SJSA1 (cell line): ENCODE measurements at regions not wholly inside any gene's neighbourhood (a gene's known extent, or its start where the extent isn't known, plus 50 kb on each side); places are given as distances from the start of the nearest gene placed in this dataset.
"Not testable (repeated sequence)": the region's sequence is repeated elsewhere in the genome, so short reads cannot be mapped to it uniquely, and the experiment has no call there.

ENCODE experiments used
- DNase-seq, 2 experiments: peaks; one replicate each; pipeline ENCODE4 v3.0.0-alpha.2; 2015 to 2020; ENCODE audit warnings: low spot score in 2 of 2, low read depth in 1 of 2
- H3K27ac ChIP-seq: fragments of 250-450 bp; sonication (Bioruptor Pico); 2 replicates; pipeline ENCODE4 v1.5.1; 2020; ENCODE audit warnings: mild to moderate bottlenecking, moderate library complexity
- H3K27me3 ChIP-seq: fragments of 250-450 bp; sonication (Bioruptor Pico); replicated peaks from 2 replicates; pipeline ENCODE4 v1.5.1; 2020; ENCODE audit warnings: mild to moderate bottlenecking, moderate library complexity
- H3K36me3 ChIP-seq: fragments of 250-450 bp; sonication (Bioruptor Pico); 2 replicates; pipeline ENCODE4 v1.5.1; 2020; ENCODE audit warnings: mild to moderate bottlenecking
- H3K4me1 ChIP-seq: fragments of 250-450 bp; sonication (Bioruptor Pico); replicated peaks from 2 replicates; pipeline ENCODE4 v1.6.1; 2021; ENCODE audit warnings: mild to moderate bottlenecking
- H3K4me3 ChIP-seq: fragments of 250-450 bp; sonication (Bioruptor Pico); 2 replicates; pipeline ENCODE4 v1.5.1; 2020; ENCODE audit warnings: mild to moderate bottlenecking
- H3K9me3 ChIP-seq: fragments of 250-450 bp; sonication (Bioruptor Pico); replicated peaks from 2 replicates; pipeline ENCODE4 v1.5.1; 2020; ENCODE audit warnings: mild to moderate bottlenecking

DNA sequence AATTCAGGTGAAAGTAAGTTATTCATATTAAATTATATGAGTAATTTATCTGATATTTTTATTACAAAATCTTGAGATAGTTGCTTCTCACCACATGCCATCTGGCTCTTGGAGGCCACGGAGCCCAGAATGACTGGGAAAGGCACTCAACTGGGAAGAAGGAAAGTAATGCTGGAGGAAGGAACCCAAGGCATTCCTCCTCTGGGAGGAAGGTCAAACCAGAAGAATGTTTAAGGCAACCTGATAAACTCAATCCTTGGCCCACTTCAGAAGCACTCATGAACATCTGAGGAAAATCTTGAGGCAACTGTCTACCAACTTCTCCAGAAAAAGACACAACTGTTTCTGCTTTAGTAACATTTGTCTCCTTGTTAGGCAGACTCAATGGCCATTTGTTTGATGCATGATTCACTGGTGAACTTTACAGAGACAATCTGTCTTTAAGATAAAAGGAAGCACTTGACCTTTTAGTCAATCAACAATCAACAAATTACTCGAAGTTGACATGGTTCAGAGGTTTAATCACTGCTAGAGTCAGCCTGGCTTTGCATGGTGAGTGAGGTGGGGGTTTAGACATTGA, 261.4 kb upstream of the MME start:
- Histone ChIP-seq H3K27me3 (no peaks in the 10 kb centered on the region), H3K27ac (no peak overlapping the region), H3K9me3 (no peaks in the 10 kb centered on the region), H3K36me3 (no peaks in the 10 kb centered on the region), H3K4me3 (no peak overlapping the region), H3K4me1 (no peaks in the 10 kb centered on the region)
- no peak for DNase-seq

DNA sequence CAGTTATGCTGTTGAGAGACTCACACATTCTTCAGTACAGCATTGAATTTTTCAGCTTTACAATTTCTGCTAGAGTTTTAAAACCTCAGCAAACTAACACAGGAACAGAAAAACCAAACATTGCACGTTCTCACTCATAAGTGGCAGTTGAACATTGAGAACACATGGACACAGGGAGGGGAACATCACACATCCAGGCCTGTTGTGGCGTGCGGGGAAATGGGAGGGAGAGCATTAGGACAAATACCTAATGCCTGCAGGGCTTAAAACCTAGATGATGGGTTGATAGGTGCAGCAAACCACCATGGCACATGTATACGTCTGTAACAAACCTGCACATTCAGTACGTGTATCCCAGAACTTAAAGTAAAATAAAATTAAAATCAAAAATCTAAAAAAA, 270.1 kb upstream of the MME start:
- H3K9me3 ChIP-seq, H3K27me3 ChIP-seq, H3K4me3 ChIP-seq, H3K36me3 ChIP-seq, H3K27ac ChIP-seq, DNase-seq: not testable (repeated sequence)
- peaks cover 15% of the 10 kb centered on the region for H3K4me1 ChIP-seq

DNA sequence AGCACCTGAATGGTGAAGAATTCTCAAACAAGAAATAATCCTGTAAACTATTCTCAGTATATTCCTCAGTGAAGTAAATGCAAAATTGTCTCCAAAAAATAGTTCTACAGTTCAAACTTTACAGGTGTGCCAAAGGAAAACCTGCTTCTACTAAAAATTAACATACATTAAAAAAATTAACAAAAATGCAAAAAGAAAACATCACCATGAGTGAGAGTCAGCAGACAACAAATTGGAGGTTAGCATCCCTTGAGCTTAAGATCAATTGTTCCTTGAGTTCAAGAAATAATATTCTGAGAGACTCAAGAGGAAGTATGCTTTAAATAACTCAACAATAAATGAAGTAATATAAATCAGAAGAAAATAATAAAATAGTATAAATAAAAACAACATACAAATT, 278.4 kb upstream of the MME start:
- H3K9me3 ChIP-seq: no peaks in the 10 kb centered on the region; the same call in 1 of the 2 replicates
- H3K27ac ChIP-seq: no peak overlapping the region
- H3K36me3 ChIP-seq: no peaks in the 10 kb centered on the region
- H3K4me3 ChIP-seq: no peak overlapping the region
- DNase-seq: no peak
- no peaks in the 10 kb centered on the region for H3K4me1 ChIP-seq
- no peaks in the 10 kb centered on the region for H3K27me3 ChIP-seq

DNA sequence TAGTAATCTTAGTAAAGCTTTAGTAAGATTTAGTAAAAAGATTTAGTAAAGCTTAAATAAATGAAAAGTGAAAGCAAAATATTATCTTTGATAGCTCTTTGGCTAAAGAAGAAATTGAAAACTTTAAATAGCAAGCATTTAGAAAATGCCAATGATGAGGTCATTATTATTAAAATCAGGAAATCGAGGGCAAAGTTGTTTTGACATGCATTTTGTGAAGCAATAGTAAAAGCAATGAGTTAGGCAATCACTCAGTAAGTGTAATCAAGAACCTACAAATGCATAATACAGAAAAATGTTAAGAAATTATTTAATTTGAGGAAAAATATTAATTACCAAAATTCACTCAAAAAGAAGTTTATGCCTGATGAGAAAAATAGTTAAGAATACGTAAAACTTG, 280.3 kb upstream of the MME start:
- Histone ChIP-seq H3K9me3 (no peaks in the 10 kb centered on the region), H3K4me3 (no peak overlapping the region), H3K36me3 (no peaks in the 10 kb centered on the region), H3K4me1 (peaks cover 16% of the 10 kb centered on the region), H3K27me3 (no peaks in the 10 kb centered on the region), H3K27ac (no peak overlapping the region)
- DNase-seq: no peak

DNA sequence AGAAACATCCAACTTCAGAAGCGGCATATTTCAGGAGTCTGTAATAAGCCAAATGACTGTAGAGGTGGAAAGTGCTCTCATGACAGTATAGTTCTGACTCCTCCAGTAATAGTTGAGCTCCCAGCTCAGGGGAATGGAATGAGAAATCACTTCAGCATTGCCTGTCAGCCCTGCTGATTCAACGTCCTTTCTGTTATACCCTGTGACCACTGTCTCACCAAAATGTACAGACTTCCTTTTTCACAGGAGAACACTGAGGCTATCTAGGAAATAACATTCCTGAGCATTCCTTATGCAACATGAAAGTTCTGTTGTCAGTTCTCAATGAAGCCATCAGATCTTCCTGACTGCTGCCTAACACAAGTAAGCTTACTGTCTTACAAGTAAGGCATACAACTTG, 284.5 kb upstream of the MME start:
- Histone ChIP-seq H3K4me3 (no peak overlapping the region), H3K27ac (peak overlapping the region; percentile 96), H3K4me1 (peaks cover 19% of the 10 kb centered on the region), H3K36me3 (no peaks in the 10 kb centered on the region), H3K27me3 (no peaks in the 10 kb centered on the region), H3K9me3 (no peaks in the 10 kb centered on the region)
- DNase-seq: peak; percentile 69

DNA sequence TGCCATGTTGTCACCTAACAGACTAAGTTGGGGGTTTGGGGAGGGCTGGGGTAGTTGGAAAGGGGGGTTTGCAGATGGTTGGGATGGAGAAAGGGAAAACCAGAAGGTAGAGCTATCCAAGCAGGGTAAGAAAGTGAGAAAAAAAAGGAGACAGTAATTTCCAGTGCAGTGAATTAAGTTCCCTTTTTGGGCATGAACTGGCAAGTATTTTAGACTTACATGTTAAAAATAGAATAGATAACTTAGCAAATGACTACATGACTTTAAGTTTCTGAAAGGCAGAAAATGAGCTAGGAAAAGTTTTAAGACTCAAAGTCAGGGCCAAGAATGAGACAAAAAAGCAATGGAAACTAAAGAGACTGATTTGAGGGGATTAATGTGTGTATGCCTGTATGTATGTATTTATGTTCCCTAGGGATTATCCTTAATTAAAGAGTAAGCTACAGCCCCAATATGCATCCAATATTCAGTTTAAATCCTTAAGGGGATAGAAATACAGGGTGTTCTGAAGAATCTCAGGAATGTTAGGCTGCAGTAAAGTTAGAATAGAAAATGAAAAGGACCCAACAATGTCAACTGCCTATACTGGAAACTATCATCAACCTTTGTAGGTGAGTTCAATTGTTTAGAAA, 285.2 kb upstream of the MME start:
- Histone ChIP-seq H3K27me3 (no peaks in the 10 kb centered on the region), H3K27ac (peak overlapping the region; percentile 96), H3K4me1 (peaks cover 19% of the 10 kb centered on the region), H3K36me3 (no peaks in the 10 kb centered on the region), H3K4me3 (no peak overlapping the region), H3K9me3 (no peaks in the 10 kb centered on the region)
- peak in 1 of 2 experiments; percentile 23 for DNase-seq

DNA sequence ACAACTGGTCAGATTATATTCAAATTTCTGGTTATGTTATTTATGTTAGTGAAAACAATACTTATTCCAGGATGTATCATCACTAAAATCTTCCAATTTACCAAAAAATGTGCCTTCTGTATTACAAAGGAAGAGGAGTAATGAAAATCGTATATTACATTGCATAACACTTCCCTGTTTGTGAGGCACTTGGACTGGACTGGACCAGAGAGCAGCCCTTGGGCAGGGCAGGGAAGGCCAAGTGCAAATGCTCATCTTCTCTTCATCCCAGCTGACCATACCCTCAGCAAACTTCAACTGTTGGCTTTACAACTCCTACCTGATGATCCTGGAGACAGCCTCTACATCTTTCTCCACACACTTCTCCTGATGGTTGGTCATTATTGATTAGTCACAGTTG, 285.7 kb upstream of the MME start:
- Histone ChIP-seq H3K27me3 (no peaks in the 10 kb centered on the region), H3K36me3 (no peaks in the 10 kb centered on the region), H3K9me3 (no peaks in the 10 kb centered on the region), H3K4me3 (no peak overlapping the region), H3K27ac (peak overlapping the region; percentile 96), H3K4me1 (peaks cover 19% of the 10 kb centered on the region)
- no peak for DNase-seq

DNA sequence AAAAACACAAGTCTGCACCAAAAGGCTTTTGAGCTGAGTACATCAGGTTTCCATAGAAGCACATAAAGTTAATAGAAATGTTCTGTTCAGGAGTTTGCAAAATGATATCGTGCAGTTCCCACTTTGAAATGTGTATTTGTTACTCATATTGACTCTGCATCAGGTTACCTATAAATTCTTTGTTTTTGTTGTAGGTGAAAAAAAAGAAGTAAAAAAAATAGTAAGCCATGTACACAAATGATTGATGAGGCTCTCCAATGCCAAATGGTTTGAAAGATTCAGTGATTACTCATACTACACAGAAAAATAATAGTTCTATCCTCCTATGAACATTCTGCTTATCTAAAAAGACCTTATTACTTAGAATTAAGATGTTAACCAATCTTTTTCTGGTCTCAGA, 287.3 kb upstream of the MME start:
- H3K27me3 ChIP-seq: no peaks in the 10 kb centered on the region
- H3K27ac ChIP-seq: no peak overlapping the region
- H3K4me1 ChIP-seq: peaks cover 19% of the 10 kb centered on the region

DNA sequence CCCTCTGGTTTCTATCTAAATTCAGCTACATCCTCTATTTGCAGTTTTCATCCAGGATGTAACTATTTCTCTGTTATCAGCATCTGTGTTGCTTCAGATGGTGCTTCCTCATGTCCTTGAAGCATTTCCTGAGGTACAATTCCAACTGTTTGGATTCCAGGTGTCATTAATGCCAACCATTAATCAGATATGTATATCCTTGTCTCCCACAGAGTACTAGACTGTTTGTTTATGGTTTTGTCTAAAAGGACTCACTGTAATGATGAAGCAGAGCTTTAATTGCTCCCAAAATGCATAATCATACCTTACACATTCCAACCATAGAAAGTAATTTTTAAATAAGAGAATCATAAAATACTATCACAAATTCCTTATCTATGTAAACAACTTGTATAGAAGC, 288.5 kb upstream of the MME start:
- no peak overlapping the region for H3K4me3 ChIP-seq

More for the DNA sequence above, 287.3 kb upstream of the MME start:
- no peak for DNase-seq
- Histone ChIP-seq H3K36me3 (no peaks in the 10 kb centered on the region), H3K4me3 (no peak overlapping the region), H3K9me3 (no peaks in the 10 kb centered on the region)

DNA sequence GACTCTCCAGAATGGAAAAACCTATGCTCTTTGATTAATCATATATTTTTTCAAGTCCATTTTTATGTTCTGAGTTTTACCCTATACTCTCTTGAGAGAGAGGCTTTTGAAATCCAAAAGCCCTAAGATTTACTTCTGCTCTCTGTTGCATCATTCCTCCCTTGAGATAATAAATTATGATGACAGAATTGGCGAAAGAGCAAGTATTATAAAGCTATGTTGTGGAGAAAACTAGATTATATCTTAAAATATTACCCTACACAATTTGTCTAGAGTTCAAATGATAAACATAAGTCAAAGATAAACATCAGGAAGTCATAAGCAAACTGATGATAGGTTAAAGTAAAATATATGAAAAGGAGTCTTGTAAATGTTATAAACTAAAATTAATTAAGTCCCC, 293.4 kb upstream of the MME start:
- Histone ChIP-seq H3K9me3 (no peaks in the 10 kb centered on the region), H3K27ac (no peak overlapping the region), H3K36me3 (no peaks in the 10 kb centered on the region), H3K4me1 (no peaks in the 10 kb centered on the region), H3K4me3 (no peak overlapping the region), H3K27me3 (no peaks in the 10 kb centered on the region)
- DNase-seq: no peak

More for the DNA sequence above, 288.5 kb upstream of the MME start:
- no peak for DNase-seq
- no peak overlapping the region for H3K27ac ChIP-seq
- H3K4me1 ChIP-seq: peaks cover 19% of the 10 kb centered on the region
- no peaks in the 10 kb centered on the region for H3K27me3 ChIP-seq
- no peaks in the 10 kb centered on the region for H3K9me3 ChIP-seq
- no peaks in the 10 kb centered on the region for H3K36me3 ChIP-seq

DNA sequence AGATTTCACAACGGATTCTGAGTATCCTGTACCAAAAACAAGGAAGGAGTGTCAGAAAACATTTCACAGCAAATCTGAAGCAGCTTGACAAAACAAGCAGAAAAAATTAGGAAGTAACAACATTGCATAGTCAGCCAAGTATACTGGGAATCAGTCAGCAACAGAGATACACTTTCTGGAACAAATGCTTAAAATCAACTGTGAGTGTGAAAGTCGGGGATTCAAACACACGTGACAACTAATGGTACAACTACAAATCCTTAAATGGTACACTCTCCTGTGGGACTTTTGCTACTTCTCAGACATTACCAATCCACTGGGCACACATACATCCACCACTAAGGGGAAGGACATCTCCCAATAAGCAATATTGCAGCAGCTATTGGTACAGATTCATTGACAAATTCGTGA, 296.6 kb upstream of the MME start:
- H3K4me3 ChIP-seq: no peak overlapping the region
- no peaks in the 10 kb centered on the region for H3K9me3 ChIP-seq
- DNase-seq: no peak
- H3K4me1 ChIP-seq: no peaks in the 10 kb centered on the region
- H3K27ac ChIP-seq: no peak overlapping the region
- H3K36me3 ChIP-seq: no peaks in the 10 kb centered on the region
- no peaks in the 10 kb centered on the region for H3K27me3 ChIP-seq

DNA sequence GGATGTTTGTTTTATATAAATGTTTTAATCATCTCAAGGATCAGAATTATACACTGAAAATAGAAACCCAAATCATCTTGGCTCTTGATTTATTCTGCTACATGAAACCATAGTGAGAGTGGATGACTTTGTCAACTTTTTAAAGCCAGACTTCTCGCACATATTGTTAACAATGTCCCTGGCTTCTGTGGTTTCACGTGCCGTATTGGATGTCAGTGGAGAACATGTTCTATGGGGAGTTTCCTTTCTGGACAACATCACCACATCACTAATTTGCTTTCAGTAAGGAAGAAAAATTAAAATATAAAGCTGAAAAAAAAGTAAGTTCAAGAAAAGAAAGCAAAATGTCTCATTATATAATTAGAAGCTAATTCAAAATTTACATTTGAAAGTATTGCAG, 297.1 kb upstream of the MME start:
- Histone ChIP-seq H3K9me3 (no peaks in the 10 kb centered on the region), H3K27ac (no peak overlapping the region), H3K36me3 (no peaks in the 10 kb centered on the region), H3K27me3 (no peaks in the 10 kb centered on the region), H3K4me3 (no peak overlapping the region), H3K4me1 (no peaks in the 10 kb centered on the region)
- no peak for DNase-seq

DNA sequence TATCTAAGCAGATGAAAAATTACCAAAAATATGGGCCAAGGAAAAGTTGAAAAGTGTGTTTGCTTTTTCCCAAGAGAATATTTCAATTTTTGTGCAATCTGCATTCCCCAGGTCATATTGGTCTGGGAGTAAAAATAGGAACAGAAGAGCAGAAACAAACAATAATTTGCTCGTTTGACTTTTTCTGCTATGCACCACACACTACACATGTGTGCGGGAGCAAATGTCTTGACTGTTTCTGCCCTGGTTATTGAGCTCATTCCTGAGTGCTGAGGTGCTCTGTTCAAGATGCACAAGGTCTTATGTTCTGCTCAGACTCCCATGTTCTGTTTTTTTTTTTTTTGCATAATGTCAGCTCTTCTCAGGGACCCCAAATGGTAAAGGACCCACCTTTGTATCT, 298.0 kb upstream of the MME start:
- Histone ChIP-seq H3K27me3 (no peaks in the 10 kb centered on the region), H3K27ac (no peak overlapping the region), H3K9me3 (no peaks in the 10 kb centered on the region), H3K4me1 (no peaks in the 10 kb centered on the region), H3K36me3 (no peaks in the 10 kb centered on the region), H3K4me3 (no peak overlapping the region)
- no peak for DNase-seq

DNA sequence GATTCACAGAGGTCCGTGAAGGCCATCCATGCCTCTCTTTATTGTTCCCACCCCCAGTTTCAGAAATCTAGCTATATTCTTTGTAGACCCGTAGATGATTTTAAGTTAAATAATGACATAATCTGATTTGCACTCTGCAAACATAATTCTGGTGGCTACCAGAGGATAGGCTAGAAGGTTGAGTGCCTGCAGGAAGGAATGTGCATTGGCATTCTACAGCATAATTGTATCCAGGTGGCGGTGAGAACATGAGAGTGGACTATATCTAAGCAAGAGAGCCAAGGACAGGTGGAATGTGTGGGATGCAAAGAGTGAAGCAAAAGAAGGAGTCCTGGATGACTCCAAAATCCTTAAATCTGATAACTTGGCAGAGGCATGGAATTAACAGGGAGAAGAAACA, 298.5 kb upstream of the MME start:
- no peak overlapping the region for H3K27ac ChIP-seq
- no peak for DNase-seq
- no peaks in the 10 kb centered on the region for H3K27me3 ChIP-seq
- no peak overlapping the region for H3K4me3 ChIP-seq
- H3K9me3 ChIP-seq: no peaks in the 10 kb centered on the region; the same call in 1 of the 2 replicates
- H3K4me1 ChIP-seq: no peaks in the 10 kb centered on the region
- H3K36me3 ChIP-seq: no peaks in the 10 kb centered on the region

DNA sequence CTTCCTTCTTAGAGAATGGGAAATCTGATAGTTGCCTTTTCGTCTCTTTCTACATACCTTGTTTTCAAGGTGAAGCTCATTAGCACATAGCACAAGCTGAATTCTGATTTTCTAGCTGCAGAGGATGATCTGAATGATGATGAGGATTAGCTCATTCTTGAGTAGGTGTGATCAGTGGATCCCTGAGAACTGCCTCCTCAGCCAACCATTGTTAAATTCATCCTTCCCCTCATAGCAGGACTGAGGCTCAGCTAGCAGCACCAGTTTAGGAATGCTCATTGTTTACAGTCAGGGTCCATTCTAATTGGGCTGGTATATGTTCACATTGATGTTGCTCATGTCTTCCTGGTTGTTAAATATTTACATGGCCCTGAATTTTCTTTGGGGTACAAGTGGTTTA, 299.9 kb upstream of the MME start:
- Histone ChIP-seq H3K27ac (no peak overlapping the region), H3K27me3 (no peaks in the 10 kb centered on the region), H3K36me3 (no peaks in the 10 kb centered on the region), H3K9me3 (no peaks in the 10 kb centered on the region; the same call in 1 of the 2 replicates), H3K4me1 (no peaks in the 10 kb centered on the region), H3K4me3 (no peak overlapping the region)
- no peak for DNase-seq
